Vagina (tissue), 2 donors: ENCODE measurements at regions not wholly inside any gene's neighbourhood (a gene's known extent, or its start where the extent isn't known, plus 50 kb on each side); places are given as distances from the start of the nearest gene placed in this dataset.

Experiments
- POLR2A ChIP-seq, 2 donors: fragments of 450-650 bp; IDR thresholded peaks; one replicate each; pipeline ENCODE4 v1.6.1; 2017; ENCODE audit warnings: antibody characterized with exemption in 2 of 2, mild to moderate bottlenecking in 2 of 2, moderate library complexity in 2 of 2
- TF ChIP-seq, protein P1 (sequence below), 3 experiments: fragments of 450-650 bp in 2 of 3; fragments of 200-600 bp in 1 of 3; sonication (generic) in 1 of 3; IDR thresholded peaks; one replicate each; pipeline ENCODE4 v1.5.1; 2017 to 2019; ENCODE audit warnings: antibody characterized with exemption in 3 of 3, mild to moderate bottlenecking in 2 of 3, moderate library complexity in 2 of 3

DNA sequence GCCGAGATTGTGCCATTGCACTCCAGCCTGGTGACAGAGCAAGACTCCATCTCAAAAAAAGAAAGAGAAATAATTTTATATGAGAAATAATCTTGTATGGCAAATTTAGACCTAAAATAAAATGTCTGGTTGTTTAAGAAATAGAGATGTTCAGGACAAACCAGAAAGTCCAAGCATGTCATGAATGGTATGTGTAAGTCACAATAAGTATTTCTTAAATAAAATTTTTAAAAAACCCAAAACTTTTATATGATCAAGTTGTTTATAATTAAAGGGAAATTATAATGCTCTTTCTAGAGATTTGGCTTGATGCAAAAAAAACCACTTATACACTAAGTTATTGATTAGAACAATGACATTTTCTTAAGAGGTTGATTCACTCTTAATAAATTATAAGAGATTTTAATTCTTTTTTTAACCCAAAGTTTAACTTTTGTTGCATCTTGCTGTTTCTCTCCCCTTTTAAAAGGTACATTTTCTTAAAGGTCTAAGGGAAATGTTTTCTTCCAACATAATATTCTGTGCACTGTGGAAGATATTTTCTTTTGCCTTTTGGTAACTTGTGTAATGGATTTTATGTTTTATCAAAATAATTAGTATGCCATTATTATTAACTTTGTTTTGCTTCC lies 105.7 kb downstream of the RTP4 start:
- TF ChIP-seq, protein P1, sequence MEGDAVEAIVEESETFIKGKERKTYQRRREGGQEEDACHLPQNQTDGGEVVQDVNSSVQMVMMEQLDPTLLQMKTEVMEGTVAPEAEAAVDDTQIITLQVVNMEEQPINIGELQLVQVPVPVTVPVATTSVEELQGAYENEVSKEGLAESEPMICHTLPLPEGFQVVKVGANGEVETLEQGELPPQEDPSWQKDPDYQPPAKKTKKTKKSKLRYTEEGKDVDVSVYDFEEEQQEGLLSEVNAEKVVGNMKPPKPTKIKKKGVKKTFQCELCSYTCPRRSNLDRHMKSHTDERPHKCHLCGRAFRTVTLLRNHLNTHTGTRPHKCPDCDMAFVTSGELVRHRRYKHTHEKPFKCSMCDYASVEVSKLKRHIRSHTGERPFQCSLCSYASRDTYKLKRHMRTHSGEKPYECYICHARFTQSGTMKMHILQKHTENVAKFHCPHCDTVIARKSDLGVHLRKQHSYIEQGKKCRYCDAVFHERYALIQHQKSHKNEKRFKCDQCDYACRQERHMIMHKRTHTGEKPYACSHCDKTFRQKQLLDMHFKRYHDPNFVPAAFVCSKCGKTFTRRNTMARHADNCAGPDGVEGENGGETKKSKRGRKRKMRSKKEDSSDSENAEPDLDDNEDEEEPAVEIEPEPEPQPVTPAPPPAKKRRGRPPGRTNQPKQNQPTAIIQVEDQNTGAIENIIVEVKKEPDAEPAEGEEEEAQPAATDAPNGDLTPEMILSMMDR (IDR thresholded peaks at IDR 0.05): no peak
- TF ChIP-seq POLR2A (IDR thresholded peaks at IDR 0.05): no peak
